OCI-LY3 (cell line): ENCODE measurements at regions not wholly inside any gene's neighbourhood (a gene's known extent, or its start where the extent isn't known, plus 50 kb on each side); places are given as distances from the start of the nearest gene placed in this dataset.

Experiments
- EZH2phosphoT487 ChIP-seq: fragments of 200-600 bp; shearing (Covaris generic); IDR thresholded peaks from 2 replicates; pipeline ENCODE4 v1.6.1; 2018; ENCODE audit warnings: antibody characterized with exemption, mixed run types, low read depth
- TF ChIP-seq, protein P1 (sequence below): fragments of 200-600, 300-600 bp; sonication (generic); IDR thresholded peaks from 2 replicates; pipeline ENCODE4 v1.5.1; 2014; ENCODE audit warnings: antibody characterized with exemption, low read length, low read depth

DNA sequence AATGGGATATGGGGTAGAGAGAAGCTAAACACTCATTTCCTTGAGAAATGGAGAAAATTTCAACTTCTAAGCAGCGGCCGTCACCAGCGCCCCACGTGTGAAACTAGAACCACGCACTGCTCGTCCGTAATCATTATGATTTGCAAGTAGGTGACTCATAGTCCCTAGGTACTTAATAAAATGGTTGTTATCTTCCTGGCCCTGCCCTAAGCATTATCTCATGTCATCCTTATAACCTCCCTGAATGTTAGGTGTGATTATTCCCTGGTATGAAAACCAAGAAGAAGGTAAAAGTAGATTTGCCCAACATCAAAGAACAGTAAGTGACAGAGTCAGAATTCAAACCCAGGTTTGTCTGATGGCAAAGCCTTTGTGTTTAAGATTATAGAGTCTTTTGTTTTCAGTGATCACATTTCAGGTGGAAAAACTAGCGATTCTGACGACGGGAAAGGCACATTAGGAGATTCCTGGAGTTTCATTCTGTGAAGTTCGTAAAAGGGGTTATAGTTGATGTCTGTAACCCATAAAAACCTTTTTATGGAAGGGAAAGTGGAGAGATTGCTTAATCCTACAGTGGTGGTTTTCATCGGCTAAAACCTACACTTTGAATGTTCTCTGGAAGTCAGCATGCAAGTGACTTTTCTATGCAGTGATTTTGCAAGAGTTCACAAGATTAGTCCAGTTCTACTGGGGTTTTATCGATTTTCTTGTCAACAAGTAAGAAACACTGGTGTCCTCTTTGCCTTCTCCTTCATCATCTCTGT is 202.9 kb upstream of the WWC1 start:
- TF ChIP-seq, protein P1, sequence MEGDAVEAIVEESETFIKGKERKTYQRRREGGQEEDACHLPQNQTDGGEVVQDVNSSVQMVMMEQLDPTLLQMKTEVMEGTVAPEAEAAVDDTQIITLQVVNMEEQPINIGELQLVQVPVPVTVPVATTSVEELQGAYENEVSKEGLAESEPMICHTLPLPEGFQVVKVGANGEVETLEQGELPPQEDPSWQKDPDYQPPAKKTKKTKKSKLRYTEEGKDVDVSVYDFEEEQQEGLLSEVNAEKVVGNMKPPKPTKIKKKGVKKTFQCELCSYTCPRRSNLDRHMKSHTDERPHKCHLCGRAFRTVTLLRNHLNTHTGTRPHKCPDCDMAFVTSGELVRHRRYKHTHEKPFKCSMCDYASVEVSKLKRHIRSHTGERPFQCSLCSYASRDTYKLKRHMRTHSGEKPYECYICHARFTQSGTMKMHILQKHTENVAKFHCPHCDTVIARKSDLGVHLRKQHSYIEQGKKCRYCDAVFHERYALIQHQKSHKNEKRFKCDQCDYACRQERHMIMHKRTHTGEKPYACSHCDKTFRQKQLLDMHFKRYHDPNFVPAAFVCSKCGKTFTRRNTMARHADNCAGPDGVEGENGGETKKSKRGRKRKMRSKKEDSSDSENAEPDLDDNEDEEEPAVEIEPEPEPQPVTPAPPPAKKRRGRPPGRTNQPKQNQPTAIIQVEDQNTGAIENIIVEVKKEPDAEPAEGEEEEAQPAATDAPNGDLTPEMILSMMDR, result no peak
- TF ChIP-seq EZH2phosphoT487, result no peak
